Calu3 (cell line): ENCODE measurements at regions not wholly inside any gene's neighbourhood (a gene's known extent, or its start where the extent isn't known, plus 50 kb on each side); places are given as distances from the start of the nearest gene placed in this dataset.

Experiments used
- BruUV-seq: library from RNA; stranded (reverse); fragments of 400-500 nt; replicated peaks from 2 replicates; lab custom pipeline; 2021; lab: Mats Ljungman, UMichigan
- CTCF ChIA-PET: fragments of 300-600 bp; sonication (Branson Sonifier 250); formaldehyde crosslinking; loops from one replicate; lab custom pipeline; 2022; ENCODE audit warnings: antibody characterized with exemption; lab: Charles Lee
- DNase-seq: peaks from one replicate; pipeline ENCODE4 v3.0.0; 2022
- H3K27ac Mint-ChIP-seq: one replicate; pipeline ENCODE4 v1.8.0; 2022; ENCODE audit warnings: mixed read lengths; ENCODE audit not compliant: unreplicated experiment
- H3K27me3 Mint-ChIP-seq: one replicate; pipeline ENCODE4 v1.8.0; 2022; ENCODE audit warnings: mixed read lengths; ENCODE audit not compliant: unreplicated experiment
- H3K36me3 Mint-ChIP-seq: one replicate; pipeline ENCODE4 v1.8.0; 2022; ENCODE audit warnings: mild to moderate bottlenecking, moderate library complexity, mixed read lengths; ENCODE audit not compliant: insufficient read depth, unreplicated experiment
- H3K4me1 Mint-ChIP-seq: one replicate; pipeline ENCODE4 v1.8.0; 2022; ENCODE audit warnings: mild to moderate bottlenecking, low read depth, mixed read lengths; ENCODE audit not compliant: unreplicated experiment
- H3K4me3 Mint-ChIP-seq: one replicate; pipeline ENCODE4 v1.8.0; 2022; ENCODE audit warnings: mild to moderate bottlenecking, low read depth, moderate library complexity, mixed read lengths; ENCODE audit not compliant: unreplicated experiment
- H3K9me3 Mint-ChIP-seq: one replicate; pipeline ENCODE4 v1.8.0; 2022; ENCODE audit warnings: low read depth, mixed read lengths; ENCODE audit not compliant: unreplicated experiment
- intact Hi-C: fragments of 100-400 bp; cut with micrococcal nuclease; formaldehyde crosslinking; loops from one replicate; pipeline ENCODE4 v1.10.0; 2022; ENCODE audit not compliant: unreplicated experiment
- TF ChIP-seq, protein P1 (sequence below): fragments of 200-600 bp; IDR thresholded peaks from one replicate; pipeline ENCODE4 v1.8.0; 2022; ENCODE audit warnings: antibody characterized with exemption; ENCODE audit not compliant: unreplicated experiment

DNA sequence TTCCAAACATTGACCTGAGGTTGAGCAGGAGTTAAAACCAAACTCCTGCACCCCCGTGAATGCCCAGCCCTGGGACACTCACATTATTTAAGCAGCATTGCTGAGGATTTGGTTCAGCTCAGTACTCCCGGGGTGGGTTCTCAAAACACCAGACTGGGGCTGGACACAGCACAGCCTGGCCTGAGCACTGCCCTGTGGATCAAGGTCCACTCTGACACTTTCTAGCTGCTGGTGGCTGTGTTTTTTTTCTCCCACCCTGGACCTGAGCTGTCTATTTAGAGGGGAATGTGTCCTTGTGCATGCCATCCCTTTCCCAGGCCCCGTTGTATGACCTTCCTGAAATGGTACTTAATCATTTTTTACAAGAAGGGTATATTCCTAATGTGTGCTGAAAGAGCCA, 94.7 kb upstream of the GJB6 start:
- Mint-ChIP-seq H3K9me3 (peaks cover 4% of the 10 kb centered on the region), H3K27me3 (peaks cover 41% of the 10 kb centered on the region), H3K36me3 (no peaks in the 10 kb centered on the region), H3K4me1 (no peaks in the 10 kb centered on the region), H3K27ac (no peak overlapping the region), H3K4me3 (no peak overlapping the region)
- CTCF ChIA-PET: no interaction called here
- intact Hi-C loops: loop anchor here (10.0 kb wide), 1 partner anchor 158 kb away; no protein-coding TSS in a partner anchor
- no peak for DNase-seq
- TF ChIP-seq, protein P1, sequence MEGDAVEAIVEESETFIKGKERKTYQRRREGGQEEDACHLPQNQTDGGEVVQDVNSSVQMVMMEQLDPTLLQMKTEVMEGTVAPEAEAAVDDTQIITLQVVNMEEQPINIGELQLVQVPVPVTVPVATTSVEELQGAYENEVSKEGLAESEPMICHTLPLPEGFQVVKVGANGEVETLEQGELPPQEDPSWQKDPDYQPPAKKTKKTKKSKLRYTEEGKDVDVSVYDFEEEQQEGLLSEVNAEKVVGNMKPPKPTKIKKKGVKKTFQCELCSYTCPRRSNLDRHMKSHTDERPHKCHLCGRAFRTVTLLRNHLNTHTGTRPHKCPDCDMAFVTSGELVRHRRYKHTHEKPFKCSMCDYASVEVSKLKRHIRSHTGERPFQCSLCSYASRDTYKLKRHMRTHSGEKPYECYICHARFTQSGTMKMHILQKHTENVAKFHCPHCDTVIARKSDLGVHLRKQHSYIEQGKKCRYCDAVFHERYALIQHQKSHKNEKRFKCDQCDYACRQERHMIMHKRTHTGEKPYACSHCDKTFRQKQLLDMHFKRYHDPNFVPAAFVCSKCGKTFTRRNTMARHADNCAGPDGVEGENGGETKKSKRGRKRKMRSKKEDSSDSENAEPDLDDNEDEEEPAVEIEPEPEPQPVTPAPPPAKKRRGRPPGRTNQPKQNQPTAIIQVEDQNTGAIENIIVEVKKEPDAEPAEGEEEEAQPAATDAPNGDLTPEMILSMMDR: no peak
- BruUV-seq: no TSS peak

DNA sequence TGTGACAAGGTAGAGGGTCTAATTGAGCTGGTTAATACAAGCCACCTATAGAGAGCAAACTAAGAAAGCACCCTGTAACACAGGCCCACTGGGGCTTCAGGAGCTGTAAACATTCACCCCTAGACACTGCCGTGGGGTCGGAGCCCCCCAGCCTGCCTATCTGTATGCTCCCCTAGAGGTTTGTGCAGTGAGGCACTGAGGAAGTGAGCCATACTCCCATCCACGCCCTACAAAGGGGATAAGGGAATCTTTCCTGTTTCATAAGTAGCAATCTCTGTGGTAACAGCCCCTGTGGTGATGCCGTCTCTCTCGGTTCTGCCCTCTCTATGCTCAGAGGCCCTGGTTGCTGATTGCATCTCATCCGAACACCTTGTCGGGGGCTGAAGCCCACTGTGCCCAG, 94.2 kb upstream of the GJB6 start:
- no TSS peak for BruUV-seq
- H3K27me3 Mint-ChIP-seq: peaks cover 46% of the 10 kb centered on the region

DNA sequence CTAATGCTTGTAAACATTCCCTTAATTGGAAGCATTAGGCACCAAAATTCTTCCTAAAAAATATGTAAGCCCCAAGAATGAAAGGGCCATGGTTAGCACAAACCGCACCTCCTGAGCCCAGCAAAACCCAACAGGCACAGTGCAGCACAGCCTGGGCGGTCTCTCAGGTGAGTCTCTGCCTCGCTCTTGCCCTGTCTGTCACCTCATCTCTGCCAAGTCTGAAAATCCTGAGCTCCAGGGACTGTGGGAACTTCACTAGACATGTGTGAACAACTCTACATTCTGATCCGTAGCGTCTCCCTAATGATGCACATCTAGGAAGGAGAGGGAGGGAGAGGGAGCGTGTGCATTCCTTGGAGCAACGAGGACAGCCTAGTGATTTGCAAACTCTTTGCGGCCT, 88.8 kb upstream of the GJB6 start:
- DNase-seq: no peak
- no TSS peak for BruUV-seq
- Mint-ChIP-seq H3K9me3 (no peaks in the 10 kb centered on the region), H3K4me1 (no peaks in the 10 kb centered on the region), H3K27ac (no peak overlapping the region), H3K36me3 (no peaks in the 10 kb centered on the region), H3K4me3 (no peak overlapping the region), H3K27me3 (peaks cover 37% of the 10 kb centered on the region)
- intact Hi-C loops: loop anchor here (10.0 kb wide), 1 partner anchor 164 kb away; no protein-coding TSS in a partner anchor
- TF ChIP-seq, protein P1: no peak
- CTCF ChIA-PET: no interaction called here

More for the DNA sequence above, 94.2 kb upstream of the GJB6 start:
- CTCF ChIA-PET: no interaction called here
- intact Hi-C loops: loop anchor here (10.0 kb wide), 1 partner anchor 159 kb away; no protein-coding TSS in a partner anchor
- Mint-ChIP-seq H3K4me1 (no peaks in the 10 kb centered on the region), H3K36me3 (no peaks in the 10 kb centered on the region), H3K9me3 (peaks cover 4% of the 10 kb centered on the region), H3K27ac (no peak overlapping the region), H3K4me3 (no peak overlapping the region)
- no peak for DNase-seq
- TF ChIP-seq, protein P1: no peak

DNA sequence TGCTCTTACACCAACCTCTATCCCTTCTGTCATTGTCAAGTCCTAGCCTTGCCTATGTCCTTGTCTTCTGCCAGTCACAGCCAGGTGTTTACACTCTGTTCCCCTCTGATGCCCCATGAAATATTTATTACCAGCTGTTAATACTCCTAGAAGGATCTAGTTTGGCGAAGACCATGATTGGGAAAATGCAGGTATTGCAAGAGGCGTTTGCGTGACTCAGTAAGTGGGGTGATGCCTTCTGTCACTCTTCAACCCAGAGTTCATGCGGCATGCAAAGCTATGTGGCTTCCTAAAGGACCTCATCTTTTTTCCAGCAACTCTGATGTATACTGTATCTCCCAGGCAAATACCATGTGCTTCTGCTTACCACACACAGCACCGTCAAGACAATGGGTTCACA, 81.8 kb upstream of the GJB6 start:
- Mint-ChIP-seq H3K4me1 (no peaks in the 10 kb centered on the region), H3K4me3 (no peak overlapping the region), H3K27me3 (no peaks in the 10 kb centered on the region), H3K27ac (no peak overlapping the region), H3K9me3 (no peaks in the 10 kb centered on the region), H3K36me3 (no peaks in the 10 kb centered on the region)
- CTCF ChIA-PET: no interaction called here
- TF ChIP-seq, protein P1: no peak
- intact Hi-C loops: no loop called here
- BruUV-seq: no TSS peak
- DNase-seq: no peak
